ENCODE measurements at regions not wholly inside any gene's neighbourhood (a gene's known extent, or its start where the extent isn't known, plus 50 kb on each side); places are given as distances from the start of the nearest gene placed in this dataset.

GRCh38 chr13:88801361-88801760 lies 1130.2 kb downstream of the SLITRK5 start:
- H3K4me1 ChIP-seq (ENCODE audit: insufficient read depth) = no peaks in the 10 kb centered on the region
- intact Hi-C loops (cut with DNase I) = no loop called here
- no peak for DNase-seq
- H3K4me3 ChIP-seq = no peak overlapping the region
- H3K36me3 ChIP-seq = no peaks in the 10 kb centered on the region
- H3K27ac ChIP-seq = no peak overlapping the region
- TF ChIP-seq CTCF (IDR thresholded peaks at IDR 0.05) (no peak), EP300 (IDR thresholded peaks at IDR 0.05) (no peak), POLR2A (IDR thresholded peaks at IDR 0.05) (no peak)
- H3K27me3 ChIP-seq = no peaks in the 10 kb centered on the region
- WGBS, 3 donors = 89 to 94% (median 94%) methylated on average over 1 of the region's 1 CpG
- H3K9me3 ChIP-seq = no peaks in the 10 kb centered on the region

- Histone ChIP-seq H3K27ac (no peak overlapping the region), H3K36me3 (no peaks in the 10 kb centered on the region), H3K27me3 (no peaks in the 10 kb centered on the region), H3K4me1 (ENCODE audit: insufficient read depth) (no peaks in the 10 kb centered on the region), H3K4me3 (no peak overlapping the region), H3K9me3 (no peaks in the 10 kb centered on the region)
- DNase-seq = no peak
- intact Hi-C loops (cut with DNase I) = no loop called here
- WGBS, 3 donors = 65 to 70% (median 69%) methylated on average over 2 of the region's 2 CpGs
- TF ChIP-seq POLR2A (IDR thresholded peaks at IDR 0.05) = no peak
- TF ChIP-seq CTCF (IDR thresholded peaks at IDR 0.05) = no peak
- TF ChIP-seq EP300 (IDR thresholded peaks at IDR 0.05) = no peak
Observed at GRCh38 chr13:88802886-88803285, 1131.7 kb downstream of the SLITRK5 start.

DNA sequence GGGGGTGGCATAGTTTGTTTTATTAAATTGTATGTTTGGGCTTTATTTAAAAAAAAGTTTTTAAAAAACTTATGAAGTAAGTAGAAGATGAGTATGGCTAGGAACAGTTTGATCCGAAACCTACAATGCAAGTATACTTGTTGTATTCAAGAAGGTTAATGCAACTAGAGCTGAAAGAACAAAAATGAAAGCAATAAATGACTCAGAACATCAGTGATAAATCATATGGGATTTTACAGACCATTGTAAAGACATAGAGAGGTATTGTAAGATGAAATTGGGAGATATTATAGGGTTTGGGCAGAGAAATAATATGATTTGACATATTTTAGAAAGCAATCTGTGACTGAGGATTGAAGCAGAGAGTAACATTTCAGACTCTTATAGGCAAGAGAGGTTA lies 1135.3 kb downstream of the SLITRK5 start:
- no peak for DNase-seq
- no peak for TF ChIP-seq POLR2A (IDR thresholded peaks at IDR 0.05)
- TF ChIP-seq CTCF (IDR thresholded peaks at IDR 0.05) = no peak
- no peak for TF ChIP-seq EP300 (IDR thresholded peaks at IDR 0.05)
- Histone ChIP-seq H3K4me1 (ENCODE audit: insufficient read depth) (no peaks in the 10 kb centered on the region), H3K27me3 (no peaks in the 10 kb centered on the region), H3K4me3 (no peak overlapping the region), H3K27ac (no peak overlapping the region), H3K36me3 (no peaks in the 10 kb centered on the region), H3K9me3 (no peaks in the 10 kb centered on the region)
- intact Hi-C loops (cut with DNase I) = no loop called here
- 92 to 97% (median 95%) methylated on average over 1 of the region's 1 CpG for WGBS, 3 donors

DNA sequence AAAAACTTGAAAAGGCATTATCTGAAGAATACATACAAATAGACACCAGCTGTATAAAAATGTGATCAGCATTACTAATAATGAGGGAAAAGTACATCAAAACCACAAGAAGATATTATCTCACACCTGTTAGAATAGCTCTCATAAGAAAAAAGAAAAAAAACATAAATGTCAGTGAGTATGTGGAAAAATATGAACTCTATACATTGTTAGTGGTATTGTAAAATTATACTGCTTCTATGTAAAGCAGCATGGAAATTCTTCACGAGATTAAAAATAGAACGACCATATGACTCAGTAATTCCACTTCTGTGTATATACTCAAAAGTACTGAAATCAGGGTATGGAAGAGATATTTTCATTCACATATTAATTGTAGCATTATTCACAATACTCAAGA lies 1146.4 kb downstream of the SLITRK5 start:
- Histone ChIP-seq H3K27me3 (no peaks in the 10 kb centered on the region), H3K36me3 (no peaks in the 10 kb centered on the region), H3K4me1 (ENCODE audit: insufficient read depth) (no peaks in the 10 kb centered on the region), H3K27ac (no peak overlapping the region), H3K9me3 (no peaks in the 10 kb centered on the region), H3K4me3 (no peak overlapping the region)
- TF ChIP-seq CTCF (IDR thresholded peaks at IDR 0.05) (no peak), EP300 (IDR thresholded peaks at IDR 0.05) (no peak), POLR2A (IDR thresholded peaks at IDR 0.05) (no peak)
- WGBS, 3 donors = 88 to 92% (median 90%) methylated on average over 2 of the region's 2 CpGs
- intact Hi-C loops (cut with DNase I) = no loop called here
- no peak for DNase-seq

DNA sequence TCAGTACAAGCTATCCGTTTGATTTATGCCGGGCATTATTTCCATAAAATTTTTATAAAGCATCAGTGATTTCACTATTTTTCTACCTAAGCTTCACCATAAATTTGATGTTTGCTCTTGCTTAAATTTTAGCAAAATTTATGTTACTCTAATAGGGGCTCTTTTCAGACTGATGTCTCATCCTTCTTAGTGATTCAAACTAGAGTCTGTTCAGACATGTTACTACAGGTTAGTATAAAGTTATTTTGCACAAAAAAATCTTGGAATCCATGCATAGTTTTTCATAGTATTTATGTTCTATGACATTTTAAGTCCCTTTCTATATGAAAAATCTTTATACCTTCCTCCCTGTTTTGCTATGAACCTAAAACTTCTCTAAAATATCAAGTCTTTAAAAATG lies 1151.9 kb downstream of the SLITRK5 start:
- 93 to 95% (median 95%) methylated on average over 2 of the region's 2 CpGs for WGBS, 3 donors
- no peaks in the 10 kb centered on the region for H3K27me3 ChIP-seq
- intact Hi-C loops (cut with DNase I) = no loop called here
- no peak for DNase-seq
- H3K4me1 ChIP-seq (ENCODE audit: insufficient read depth) = no peaks in the 10 kb centered on the region
- no peak overlapping the region for H3K27ac ChIP-seq
- no peak overlapping the region for H3K4me3 ChIP-seq
- no peaks in the 10 kb centered on the region for H3K36me3 ChIP-seq
- no peak for TF ChIP-seq CTCF (IDR thresholded peaks at IDR 0.05)
- no peak for TF ChIP-seq EP300 (IDR thresholded peaks at IDR 0.05)
- TF ChIP-seq POLR2A (IDR thresholded peaks at IDR 0.05) = no peak
- H3K9me3 ChIP-seq = no peaks in the 10 kb centered on the region

All from ovary (tissue), 7 donors.